Parathyroid adenoma (tissue), 2 donors: ENCODE measurements at regions not wholly inside any gene's neighbourhood (a gene's known extent, or its start where the extent isn't known, plus 50 kb on each side); places are given as distances from the start of the nearest gene placed in this dataset.

Experiments used
- H2AFZ ChIP-seq: fragments of 300-600 bp; sonication (generic); one replicate; pipeline ENCODE4 v1.7.0; 2017; ENCODE audit warnings: antibody characterized with exemption, mild to moderate bottlenecking
- H3K27ac ChIP-seq: fragments of 300-600 bp; sonication (generic); one replicate; pipeline ENCODE4 v1.7.0; 2017
- H3K27me3 ChIP-seq: fragments of 300-600 bp; sonication (generic); one replicate; pipeline ENCODE4 v1.7.0; 2017; ENCODE audit warnings: low read length; ENCODE audit not compliant: control insufficient read depth, insufficient read depth
- H3K36me3 ChIP-seq: fragments of 300-600 bp; sonication (generic); one replicate; pipeline ENCODE4 v1.7.0; 2017; ENCODE audit warnings: low read length; ENCODE audit not compliant: control insufficient read depth, insufficient read depth
- H3K4me1 ChIP-seq: fragments of 300-600 bp; sonication (generic); one replicate; pipeline ENCODE4 v1.7.0; 2017; ENCODE audit warnings: control low read depth
- H3K4me2 ChIP-seq: fragments of 300-600 bp; sonication (generic); one replicate; pipeline ENCODE4 v1.7.0; 2017; ENCODE audit warnings: low read length
- H3K4me3 ChIP-seq: fragments of 300-600 bp; sonication (generic); one replicate; pipeline ENCODE4 v1.7.0; 2017; ENCODE audit warnings: low read depth, low read length
- H3K79me2 ChIP-seq: fragments of 300-600 bp; sonication (generic); one replicate; pipeline ENCODE4 v1.7.0; 2017; ENCODE audit warnings: control low read depth
- H3K9ac ChIP-seq: fragments of 300-600 bp; sonication (generic); one replicate; pipeline ENCODE4 v1.7.0; 2017; ENCODE audit warnings: mild to moderate bottlenecking
- H3K9me3 ChIP-seq: fragments of 300-600 bp; sonication (generic); one replicate; pipeline ENCODE4 v1.7.0; 2017; ENCODE audit warnings: low read length; ENCODE audit not compliant: control insufficient read depth
- CTCF ChIP-seq: fragments of 300-600 bp; sonication (generic); IDR thresholded peaks from one replicate; pipeline ENCODE4 v1.7.0; 2017; ENCODE audit warnings: antibody characterized with exemption, mild to moderate bottlenecking
- donor health status: primary hyperparathyroidism.

- H3K79me2 ChIP-seq: no peaks in the 10 kb centered on the region
- H3K27ac ChIP-seq: no peak overlapping the region
- H3K4me2 ChIP-seq: no peak overlapping the region
- no peaks in the 10 kb centered on the region for H3K27me3 ChIP-seq
- H3K9ac ChIP-seq: no peak overlapping the region
- H3K9me3 ChIP-seq: no peaks in the 10 kb centered on the region
- no peak overlapping the region for H2AFZ ChIP-seq
- H3K4me1 ChIP-seq: no peaks in the 10 kb centered on the region
- H3K4me3 ChIP-seq: no peak overlapping the region
- no peaks in the 10 kb centered on the region for H3K36me3 ChIP-seq
- no peak for TF ChIP-seq CTCF
Observed at GRCh38 chr9:108339251-108339650, 516.5 kb downstream of the ACTL7B start.

GRCh38 chr9:108336575-108336974, 519.2 kb downstream of the ACTL7B start:
- H3K27me3 ChIP-seq: no peaks in the 10 kb centered on the region
- H3K9ac ChIP-seq: no peak overlapping the region
- no peak overlapping the region for H3K4me2 ChIP-seq
- no peak for TF ChIP-seq CTCF
- H3K27ac ChIP-seq: no peak overlapping the region
- no peak overlapping the region for H3K4me3 ChIP-seq
- no peaks in the 10 kb centered on the region for H3K36me3 ChIP-seq
- no peak overlapping the region for H2AFZ ChIP-seq
- no peaks in the 10 kb centered on the region for H3K4me1 ChIP-seq
- no peaks in the 10 kb centered on the region for H3K9me3 ChIP-seq
- no peaks in the 10 kb centered on the region for H3K79me2 ChIP-seq

- no peak overlapping the region for H3K4me3 ChIP-seq
- H3K9ac ChIP-seq: no peak overlapping the region
- no peak overlapping the region for H3K27ac ChIP-seq
- TF ChIP-seq CTCF: no peak
- H3K4me1 ChIP-seq: no peaks in the 10 kb centered on the region
- H2AFZ ChIP-seq: no peak overlapping the region
- H3K9me3 ChIP-seq: no peaks in the 10 kb centered on the region
- H3K36me3 ChIP-seq: no peaks in the 10 kb centered on the region
- H3K79me2 ChIP-seq: no peaks in the 10 kb centered on the region
- H3K27me3 ChIP-seq: no peaks in the 10 kb centered on the region
- no peak overlapping the region for H3K4me2 ChIP-seq
Observed at GRCh38 chr9:108333530-108333983, 522.2 kb downstream of the ACTL7B start.

GRCh38 chr9:108331596-108331995, 524.2 kb downstream of the ACTL7B start:
- Histone ChIP-seq H3K27me3 (no peaks in the 10 kb centered on the region), H2AFZ (no peak overlapping the region), H3K79me2 (no peaks in the 10 kb centered on the region), H3K27ac (no peak overlapping the region), H3K4me1 (no peaks in the 10 kb centered on the region), H3K9ac (no peak overlapping the region), H3K4me2 (no peak overlapping the region), H3K36me3 (no peaks in the 10 kb centered on the region), H3K9me3 (no peaks in the 10 kb centered on the region), H3K4me3 (no peak overlapping the region)
- TF ChIP-seq CTCF: no peak

- Histone ChIP-seq H3K4me3 (no peak overlapping the region), H3K36me3 (no peaks in the 10 kb centered on the region), H3K9ac (no peak overlapping the region), H2AFZ (no peak overlapping the region), H3K27ac (no peak overlapping the region), H3K27me3 (no peaks in the 10 kb centered on the region), H3K9me3 (no peaks in the 10 kb centered on the region), H3K79me2 (no peaks in the 10 kb centered on the region), H3K4me1 (no peaks in the 10 kb centered on the region), H3K4me2 (no peak overlapping the region)
- TF ChIP-seq CTCF: no peak
Observed at GRCh38 chr9:108325406-108325805, 530.4 kb downstream of the ACTL7B start.
